Aorta (tissue), 5 donors: ENCODE measurements at regions not wholly inside any gene's neighbourhood (a gene's known extent, or its start where the extent isn't known, plus 50 kb on each side); places are given as distances from the start of the nearest gene placed in this dataset.

Source experiments
- ATAC-seq: fragments of 200-7000 bp; cut with Tn5 transposase; one replicate; pipeline ENCODE4 v1.9.1; 2022; ENCODE audit warnings: moderate library complexity; ENCODE audit not compliant: low FRiP score
- DNase-seq, 2 donors: peaks; one replicate each; pipeline ENCODE4 v3.0.0-alpha.2; 2020
- H3K27ac ChIP-seq, 2 donors: one replicate each; pipeline ENCODE4 v1.5.1; 2013; ENCODE audit warnings: low read length in 2 of 2, mild to moderate bottlenecking in 2 of 2, moderate library complexity in 2 of 2, control low read depth in 1 of 2, inconsistent platforms in 1 of 2, low read depth in 1 of 2
- H3K27me3 ChIP-seq, 2 donors: one replicate each; pipeline ENCODE4 v1.6.1; 2013; ENCODE audit warnings: control low read depth in 1 of 2, low read length in 1 of 2, mild to moderate bottlenecking in 1 of 2, moderate library complexity in 1 of 2; ENCODE audit not compliant: insufficient read depth in 2 of 2, control insufficient read depth in 1 of 2
- H3K36me3 ChIP-seq, 2 donors: one replicate each; pipeline ENCODE4 v1.6.1; 2013; ENCODE audit warnings: control low read depth in 1 of 2, low read length in 1 of 2, mild to moderate bottlenecking in 1 of 2; ENCODE audit not compliant: insufficient read depth in 2 of 2, control insufficient read depth in 1 of 2
- H3K4me1 ChIP-seq, 2 donors: one replicate each; pipeline ENCODE4 v1.6.1; 2013; ENCODE audit warnings: low read length in 2 of 2, control low read depth in 1 of 2, mild to moderate bottlenecking in 1 of 2, moderate library complexity in 1 of 2; ENCODE audit not compliant: insufficient read depth in 2 of 2, control insufficient read depth in 1 of 2
- H3K4me3 ChIP-seq, 2 donors: one replicate each; pipeline ENCODE4 v1.5.1; 2013; ENCODE audit warnings: low read length in 2 of 2, control low read depth in 1 of 2, mild to moderate bottlenecking in 1 of 2
- H3K9me3 ChIP-seq: one replicate; pipeline ENCODE4 v1.6.1; 2013; ENCODE audit warnings: mild to moderate bottlenecking, low read length; ENCODE audit not compliant: control insufficient read depth
- WGBS, 2 donors: extraction: QIAGEN DNeasy Blood & Tissue Kit; methylation state at CpG; one replicate each; pipeline ENCODE4 v1.1.7; 2013; 5-methylcytosine and 5-hydroxymethylcytosine counted together
- intact Hi-C, 2 donors: fragments of 100-400 bp; cut with DNase I; formaldehyde crosslinking; loops; one replicate each; pipeline versions ENCODE4 v1.14.2 to v1.15.0; 2022
- donor health status: healthy with polysubstance abuse.
- donor health status: Bipolar disorder and iron deficiency.
- donor health status: DM: no; HTN: no; CAD: no.
- donor health status: DM: no; HTN: no; CAD: no.
- donor health status: DM: yes; HTN: yes; CAD: no.

- no peaks in the 10 kb centered on the region for H3K9me3 ChIP-seq
- H3K27me3 ChIP-seq: no peaks in the 10 kb centered on the region
- ATAC-seq (no peak), DNase-seq (no peak)
- no peak overlapping the region for H3K4me3 ChIP-seq
- intact Hi-C loops: no loop called here
- 80 to 96% methylated on average over 4 of the region's 4 CpGs for WGBS, 2 donors
- H3K4me1 ChIP-seq: peaks cover 0 to 1% of the 10 kb centered on the region in 2 donors
- no peak overlapping the region for H3K27ac ChIP-seq
- H3K36me3 ChIP-seq: no peaks in the 10 kb centered on the region
Measured at GRCh38 chrX:38856670-38857265, 55.5 kb downstream of the MID1IP1 start.

- intact Hi-C loops: no loop called here
- H3K4me3 ChIP-seq: no peak overlapping the region
- peaks cover 0 to 1% of the 10 kb centered on the region in 2 donors for H3K4me1 ChIP-seq
- no peaks in the 10 kb centered on the region for H3K36me3 ChIP-seq
- no peaks in the 10 kb centered on the region for H3K9me3 ChIP-seq
- no peak for ATAC-seq
- no peak overlapping the region for H3K27ac ChIP-seq
- 66 to 94% methylated on average over 5 of the region's 5 CpGs for WGBS, 2 donors
- no peak for DNase-seq
- no peaks in the 10 kb centered on the region for H3K27me3 ChIP-seq
Measured at GRCh38 chrX:38857736-38858523, 56.7 kb downstream of the MID1IP1 start.

GRCh38 chrX:38859602-38860001, 58.3 kb downstream of the MID1IP1 start:
- H3K4me1 ChIP-seq: peaks cover 1 to 8% of the 10 kb centered on the region in 2 donors
- intact Hi-C loops: no loop called here
- no peaks in the 10 kb centered on the region for H3K27me3 ChIP-seq
- no peaks in the 10 kb centered on the region for H3K9me3 ChIP-seq
- no peak overlapping the region for H3K4me3 ChIP-seq
- DNase-seq (no peak), ATAC-seq (no peak)
- H3K36me3 ChIP-seq: no peaks in the 10 kb centered on the region
- no peak overlapping the region for H3K27ac ChIP-seq

- no peak for ATAC-seq
- intact Hi-C loops: no loop called here
- WGBS, 2 donors: 86 to 97% methylated on average over 4 of the region's 4 CpGs
Measured at GRCh38 chrX:38860106-38861013, 59.1 kb downstream of the MID1IP1 start.

GRCh38 chrX:38861489-38861888, 60.2 kb downstream of the MID1IP1 start:
- WGBS, 2 donors: 76 to 91% methylated on average over 2 of the region's 2 CpGs
- no peak for DNase-seq
- H3K4me1 ChIP-seq: peaks cover 1 to 8% of the 10 kb centered on the region in 2 donors
- no peaks in the 10 kb centered on the region for H3K27me3 ChIP-seq
- no peak for ATAC-seq
- no peaks in the 10 kb centered on the region for H3K9me3 ChIP-seq
- no peaks in the 10 kb centered on the region for H3K36me3 ChIP-seq
- no peak overlapping the region for H3K4me3 ChIP-seq
- intact Hi-C loops: no loop called here
- no peak overlapping the region for H3K27ac ChIP-seq

More at GRCh38 chrX:38860106-38861013, 59.1 kb downstream of the MID1IP1 start:
- no peak for DNase-seq
- Histone ChIP-seq H3K27me3 (no peaks in the 10 kb centered on the region), H3K36me3 (no peaks in the 10 kb centered on the region), H3K9me3 (no peaks in the 10 kb centered on the region), H3K27ac (no peak overlapping the region), H3K4me3 (no peak overlapping the region), H3K4me1 (peaks cover 1 to 8% of the 10 kb centered on the region in 2 donors)

GRCh38 chrX:38862100-38862499, 60.8 kb downstream of the MID1IP1 start:
- Histone ChIP-seq H3K27ac (no peak overlapping the region), H3K4me1 (peaks cover 1 to 8% of the 10 kb centered on the region in 2 donors), H3K36me3 (no peaks in the 10 kb centered on the region), H3K27me3 (no peaks in the 10 kb centered on the region), H3K4me3 (no peak overlapping the region), H3K9me3 (no peaks in the 10 kb centered on the region)
- intact Hi-C loops: no loop called here
- 72 to 97% methylated on average over 3 of the region's 3 CpGs for WGBS, 2 donors
- ATAC-seq (no peak), DNase-seq (no peak)

GRCh38 chrX:38864165-38864564, 62.9 kb downstream of the MID1IP1 start:
- H3K4me3 ChIP-seq: no peak overlapping the region
- DNase-seq: no peak
- H3K9me3 ChIP-seq: no peaks in the 10 kb centered on the region
- WGBS, 2 donors: 5 to 10% methylated on average over 1 of the region's 1 CpG
- no peak overlapping the region for H3K27ac ChIP-seq
- intact Hi-C loops: no loop called here
- no peak for ATAC-seq
- H3K4me1 ChIP-seq: peaks cover 3 to 12% of the 10 kb centered on the region in 2 donors
- no peaks in the 10 kb centered on the region for H3K27me3 ChIP-seq
- H3K36me3 ChIP-seq: no peaks in the 10 kb centered on the region

- Histone ChIP-seq H3K27ac (no peak overlapping the region), H3K4me3 (no peak overlapping the region), H3K36me3 (no peaks in the 10 kb centered on the region), H3K4me1 (peaks cover 2 to 10% of the 10 kb centered on the region in 2 donors), H3K27me3 (no peaks in the 10 kb centered on the region), H3K9me3 (no peaks in the 10 kb centered on the region)
- WGBS, 2 donors: 74% methylated on average over 6 of the region's 6 CpGs
- ATAC-seq (no peak), DNase-seq (no peak)
- intact Hi-C loops: loop anchor here in 1 of 2 donors (5.0 kb wide), 1 partner anchor 66 kb away; the partner anchor contains the start of gene MID1IP1
Measured at GRCh38 chrX:38868321-38868720, 67.1 kb downstream of the MID1IP1 start.
